ENCODE measurements at regions not wholly inside any gene's neighbourhood (a gene's known extent, or its start where the extent isn't known, plus 50 kb on each side); places are given as distances from the start of the nearest gene placed in this dataset.

GRCh38 chr9:78515108-78515507, 218.2 kb downstream of the PSAT1 start:
- H3K27me3 ChIP-seq (ENCODE audit: control insufficient read depth, insufficient read depth, low read length) = no peaks in the 10 kb centered on the region
- DNase-seq (ENCODE audit: low read depth in 2 of 2) = no peak
- H3K27ac ChIP-seq (ENCODE audit: insufficient read depth, low read length) = no peak overlapping the region
- H3K79me2 ChIP-seq (ENCODE audit: control insufficient read depth, insufficient read depth, low read length) = no peaks in the 10 kb centered on the region
- H3K4me3 ChIP-seq (replicated peaks in 1 of 4; ENCODE audit: control extremely low read depth in 1 of 4, insufficient read depth in 1 of 4, low read depth in 3 of 4, low read length in 4 of 4) = no peak overlapping the region
- H3K9me3 ChIP-seq (ENCODE audit: control insufficient read depth, insufficient read depth, low read depth, low read length) = no peaks in the 10 kb centered on the region
- TF ChIP-seq CTCF (conservative IDR thresholded peaks at IDR 0.05 in 1 of 2, IDR thresholded peaks at IDR 0.05 in 1 of 2; ENCODE audit: low read depth in 1 of 2, low read length in 2 of 2) = no peak
- no peak for TF ChIP-seq EZH2 (IDR thresholded peaks at IDR 0.05; ENCODE audit: low read length, missing control alignments)
- H3K36me3 ChIP-seq (ENCODE audit: control insufficient read depth, insufficient read depth, low read length) = no peaks in the 10 kb centered on the region
- H3K4me2 ChIP-seq (ENCODE audit: extremely low read depth, insufficient read depth, low read length) = no peak overlapping the region
- H3K4me1 ChIP-seq (ENCODE audit: control insufficient read depth, extremely low read depth, insufficient read depth, low read length) = no peaks in the 10 kb centered on the region
- no peak overlapping the region for H3K9ac ChIP-seq (ENCODE audit: insufficient read depth, low read length)
- H2AFZ ChIP-seq (ENCODE audit: low read length) = no peak overlapping the region
- no peaks in the 10 kb centered on the region for H4K20me1 ChIP-seq (ENCODE audit: control insufficient read depth, extremely low read depth, insufficient read depth, low read length)

- Histone ChIP-seq H3K27me3 (ENCODE audit: control insufficient read depth, insufficient read depth, low read length) (no peaks in the 10 kb centered on the region), H3K79me2 (ENCODE audit: control insufficient read depth, insufficient read depth, low read length) (no peaks in the 10 kb centered on the region), H3K4me2 (ENCODE audit: extremely low read depth, insufficient read depth, low read length) (no peak overlapping the region), H3K4me1 (ENCODE audit: control insufficient read depth, extremely low read depth, insufficient read depth, low read length) (no peaks in the 10 kb centered on the region), H2AFZ (ENCODE audit: low read length) (no peak overlapping the region), H3K36me3 (ENCODE audit: control insufficient read depth, insufficient read depth, low read length) (no peaks in the 10 kb centered on the region), H4K20me1 (ENCODE audit: control insufficient read depth, extremely low read depth, insufficient read depth, low read length) (no peaks in the 10 kb centered on the region), H3K27ac (ENCODE audit: insufficient read depth, low read length) (no peak overlapping the region), H3K4me3 (replicated peaks in 1 of 4; ENCODE audit: control extremely low read depth in 1 of 4, insufficient read depth in 1 of 4, low read depth in 3 of 4, low read length in 4 of 4) (no peak overlapping the region), H3K9ac (ENCODE audit: insufficient read depth, low read length) (no peak overlapping the region), H3K9me3 (ENCODE audit: control insufficient read depth, insufficient read depth, low read depth, low read length) (no peaks in the 10 kb centered on the region)
- no peak for TF ChIP-seq CTCF (conservative IDR thresholded peaks at IDR 0.05 in 1 of 2, IDR thresholded peaks at IDR 0.05 in 1 of 2; ENCODE audit: low read depth in 1 of 2, low read length in 2 of 2)
- no peak for TF ChIP-seq EZH2 (IDR thresholded peaks at IDR 0.05; ENCODE audit: low read length, missing control alignments)
- DNase-seq (ENCODE audit: low read depth in 2 of 2) = no peak
Measured at GRCh38 chr9:78519786-78520185, 222.9 kb downstream of the PSAT1 start.

GRCh38 chr9:78521680-78522079, 224.8 kb downstream of the PSAT1 start:
- no peak overlapping the region for H3K27ac ChIP-seq (ENCODE audit: insufficient read depth, low read length)
- no peak overlapping the region for H3K9ac ChIP-seq (ENCODE audit: insufficient read depth, low read length)
- H3K9me3 ChIP-seq (ENCODE audit: control insufficient read depth, insufficient read depth, low read depth, low read length) = no peaks in the 10 kb centered on the region
- no peak overlapping the region for H3K4me2 ChIP-seq (ENCODE audit: extremely low read depth, insufficient read depth, low read length)
- no peaks in the 10 kb centered on the region for H4K20me1 ChIP-seq (ENCODE audit: control insufficient read depth, extremely low read depth, insufficient read depth, low read length)
- no peaks in the 10 kb centered on the region for H3K36me3 ChIP-seq (ENCODE audit: control insufficient read depth, insufficient read depth, low read length)
- no peaks in the 10 kb centered on the region for H3K4me1 ChIP-seq (ENCODE audit: control insufficient read depth, extremely low read depth, insufficient read depth, low read length)
- no peaks in the 10 kb centered on the region for H3K79me2 ChIP-seq (ENCODE audit: control insufficient read depth, insufficient read depth, low read length)
- H3K27me3 ChIP-seq (ENCODE audit: control insufficient read depth, insufficient read depth, low read length) = no peaks in the 10 kb centered on the region
- TF ChIP-seq CTCF (conservative IDR thresholded peaks at IDR 0.05 in 1 of 2, IDR thresholded peaks at IDR 0.05 in 1 of 2; ENCODE audit: low read depth in 1 of 2, low read length in 2 of 2) (no peak), EZH2 (IDR thresholded peaks at IDR 0.05; ENCODE audit: low read length, missing control alignments) (no peak)
- no peak overlapping the region for H2AFZ ChIP-seq (ENCODE audit: low read length)
- H3K4me3 ChIP-seq (replicated peaks in 1 of 4; ENCODE audit: control extremely low read depth in 1 of 4, insufficient read depth in 1 of 4, low read depth in 3 of 4, low read length in 4 of 4) = no peak overlapping the region
- DNase-seq (ENCODE audit: low read depth in 2 of 2) = no peak
